Heart left ventricle (tissue), 16 donors: ENCODE measurements at regions not wholly inside any gene's neighbourhood (a gene's known extent, or its start where the extent isn't known, plus 50 kb on each side); places are given as distances from the start of the nearest gene placed in this dataset.

Experiments used
- ATAC-seq, 4 donors: fragments of 200-7000 bp; cut with Tn5 transposase; one replicate each; pipeline ENCODE4 v1.9.1; 2020 to 2022; ENCODE audit warnings: moderate library complexity in 4 of 4, mild to moderate bottlenecking in 3 of 4, moderate number of reproducible peaks in 1 of 4
- DNase-seq, 5 donors: peaks; one replicate each; pipeline ENCODE4 v3.0.0-alpha.2; 2020
- H3K27ac ChIP-seq, 12 donors: fragments of 200-600 bp; sonication (generic) in 4 of 12; one replicate each; pipeline versions ENCODE4 v1.5.0 to v1.8.0; 2016 to 2022; ENCODE audit warnings: mild to moderate bottlenecking in 2 of 12
- H3K27me3 ChIP-seq, 9 donors: fragments of 200-600 bp; sonication (generic) in 2 of 9; one replicate each; pipeline versions ENCODE4 v1.5.1 to v1.8.0; 2016 to 2022; ENCODE audit warnings: mild to moderate bottlenecking in 3 of 9
- H3K36me3 ChIP-seq, 9 donors: fragments of 200-600 bp; sonication (generic) in 2 of 9; one replicate each; pipeline versions ENCODE4 v1.5.0 to v1.8.0; 2018 to 2022; ENCODE audit warnings: mild to moderate bottlenecking in 2 of 9
- H3K4me1 ChIP-seq, 12 donors: fragments of 200-600 bp; sonication (generic) in 4 of 12; one replicate each; pipeline versions ENCODE4 v1.5.0 to v1.8.0; 2016 to 2022; ENCODE audit warnings: mild to moderate bottlenecking in 3 of 12
- H3K4me3 ChIP-seq, 12 donors: fragments of 200-600 bp; sonication (generic) in 4 of 12; one replicate each; pipeline versions ENCODE4 v1.5.0 to v1.8.0; 2017 to 2022; ENCODE audit warnings: mild to moderate bottlenecking in 9 of 12, moderate library complexity in 4 of 12
- H3K9me3 ChIP-seq, 12 donors: fragments of 200-600 bp; sonication (generic) in 4 of 12; one replicate each; pipeline versions ENCODE4 v1.5.0 to v1.8.0; 2016 to 2022; ENCODE audit warnings: mild to moderate bottlenecking in 1 of 12
- CTCF ChIP-seq, 12 donors: fragments of 200-600 bp; sonication (generic) in 4 of 12; IDR thresholded peaks; one replicate each; pipeline versions ENCODE4 v1.5.0 to v1.8.0; 2018 to 2022; ENCODE audit warnings: antibody characterized with exemption in 12 of 12, mild to moderate bottlenecking in 5 of 12
- POLR2A ChIP-seq, 2 donors: fragments of 450-650 bp; IDR thresholded peaks; one replicate each; pipeline ENCODE4 v1.6.1; 2017; ENCODE audit warnings: antibody characterized with exemption in 2 of 2, mild to moderate bottlenecking in 2 of 2, moderate library complexity in 2 of 2
- WGBS, 4 donors: extraction: QIAGEN DNeasy Blood & Tissue Kit in 2 of 4; methylation state at CpG; one replicate each; pipeline versions ENCODE4 v1.1.5 to v1.1.7; 2013 to 2018; 5-methylcytosine and 5-hydroxymethylcytosine counted together
- intact Hi-C, 10 donors: fragments of 100-400 bp; cut with DNase I; formaldehyde crosslinking; loops; one replicate each; pipeline versions ENCODE4 v1.11.1 to v1.14.2; 2022
- donor health status: ischemic (EF 13 %, LVEDD 7.1; RV severe dilation, severe dysfunction).
- donor health status: healthy with polysubstance abuse.
- donor health status: DM: no; HTN: yes; CAD: no.
- donor health status: DM: no; HTN: no; CAD: no.
- donor health status: ischemic (EF 25% LVEDD 6.9; RV normal size, moderate dysfunction).
- donor health status: ischemic (EF 25% LVEDD 5.7; RV mildly dilated, moderate dysfunction).
- donor health status: healthy.
- donor health status: DM: yes; HTN: yes; CAD: no.
- donor health status: ischemic (EF 35%, LVEDD 5.7; RV mildly dilated, moderate dysfunction).
- donor health status: nonischemic (EF 11% LVEDD 7.7; RV severe dilation, severe dysfunction).
- donor health status: DM: yes; HTN: yes; CAD: no.
- donor health status: PGD.
- donor health status: ischemic (EF 29% LVEDD 5.4; RV normal size, mild dysfunction).
- donor health status: nonischemic (EF 23%, LVEDD 6.1; RV moderate dilation, normal function).

- Histone ChIP-seq H3K27ac (no peak overlapping the region), H3K9me3 (no peaks in the 10 kb centered on the region), H3K27me3 (no peaks in the 10 kb centered on the region), H3K4me1 (no peaks in the 10 kb centered on the region), H3K36me3 (no peaks in the 10 kb centered on the region), H3K4me3 (no peak overlapping the region)
- no peak for TF ChIP-seq POLR2A (IDR thresholded peaks at IDR 0.05)
- no peak for TF ChIP-seq CTCF (IDR thresholded peaks at IDR 0.05)
- ATAC-seq: no peak
- DNase-seq: no peak
- intact Hi-C loops: no loop called here
- 80 to 91% (median 87%) methylated on average over 7 of the region's 7 CpGs for WGBS, 4 donors
Observed at GRCh38 chr1:188889166-188889565, 1588.5 kb downstream of the BRINP3 start.

GRCh38 chr1:188891958-188892357, 1585.7 kb downstream of the BRINP3 start:
- intact Hi-C loops: no loop called here
- WGBS, 4 donors: 73 to 84% (median 80%) methylated on average over 4 of the region's 4 CpGs
- no peak overlapping the region for H3K4me3 ChIP-seq
- H3K27me3 ChIP-seq: no peaks in the 10 kb centered on the region
- ATAC-seq (no peak), DNase-seq (no peak)
- no peak overlapping the region for H3K27ac ChIP-seq
- TF ChIP-seq POLR2A (IDR thresholded peaks at IDR 0.05): no peak
- TF ChIP-seq CTCF (IDR thresholded peaks at IDR 0.05): no peak
- peaks cover 0 to 4% (median 0%) of the 10 kb centered on the region in 12 donors for H3K9me3 ChIP-seq
- no peaks in the 10 kb centered on the region for H3K4me1 ChIP-seq
- H3K36me3 ChIP-seq: no peaks in the 10 kb centered on the region

GRCh38 chr1:188895611-188896010, 1582.1 kb downstream of the BRINP3 start:
- TF ChIP-seq CTCF (IDR thresholded peaks at IDR 0.05) (no peak), POLR2A (IDR thresholded peaks at IDR 0.05) (no peak)
- H3K9me3 ChIP-seq: peaks cover 0 to 5% (median 0%) of the 10 kb centered on the region in 12 donors
- intact Hi-C loops: no loop called here
- H3K36me3 ChIP-seq: no peaks in the 10 kb centered on the region
- no peak for DNase-seq
- 62 to 72% (median 68%) methylated on average over 3 of the region's 3 CpGs for WGBS, 4 donors
- no peaks in the 10 kb centered on the region for H3K27me3 ChIP-seq
- no peak overlapping the region for H3K4me3 ChIP-seq
- no peaks in the 10 kb centered on the region for H3K4me1 ChIP-seq
- no peak overlapping the region for H3K27ac ChIP-seq
- no peak for ATAC-seq

- no peak for TF ChIP-seq CTCF (IDR thresholded peaks at IDR 0.05)
- no peak for TF ChIP-seq POLR2A (IDR thresholded peaks at IDR 0.05)
- DNase-seq (no peak), ATAC-seq (no peak)
- Histone ChIP-seq H3K36me3 (no peaks in the 10 kb centered on the region), H3K9me3 (no peaks in the 10 kb centered on the region), H3K27me3 (no peaks in the 10 kb centered on the region), H3K27ac (no peak overlapping the region), H3K4me3 (no peak overlapping the region), H3K4me1 (no peaks in the 10 kb centered on the region)
- intact Hi-C loops: no loop called here
Observed at GRCh38 chr1:188903241-188903640, 1574.4 kb downstream of the BRINP3 start.
